Hematopoietic multipotent progenitor cell treated with erythropoietin and hydrocortisone succinate and interleukin-3 and kit ligand, for 15 days (in vitro differentiated cells): ENCODE measurements at regions not wholly inside any gene's neighbourhood (a gene's known extent, or its start where the extent isn't known, plus 50 kb on each side); places are given as distances from the start of the nearest gene placed in this dataset.
"Not testable (repeated sequence)": the region's sequence is repeated elsewhere in the genome, so short reads cannot be mapped to it uniquely, and the experiment has no call there.

Experiments used
- DNase-seq: peaks from one replicate; pipeline ENCODE4 v3.0.0-alpha.2; 2015; ENCODE audit warnings: low spot score

DNA sequence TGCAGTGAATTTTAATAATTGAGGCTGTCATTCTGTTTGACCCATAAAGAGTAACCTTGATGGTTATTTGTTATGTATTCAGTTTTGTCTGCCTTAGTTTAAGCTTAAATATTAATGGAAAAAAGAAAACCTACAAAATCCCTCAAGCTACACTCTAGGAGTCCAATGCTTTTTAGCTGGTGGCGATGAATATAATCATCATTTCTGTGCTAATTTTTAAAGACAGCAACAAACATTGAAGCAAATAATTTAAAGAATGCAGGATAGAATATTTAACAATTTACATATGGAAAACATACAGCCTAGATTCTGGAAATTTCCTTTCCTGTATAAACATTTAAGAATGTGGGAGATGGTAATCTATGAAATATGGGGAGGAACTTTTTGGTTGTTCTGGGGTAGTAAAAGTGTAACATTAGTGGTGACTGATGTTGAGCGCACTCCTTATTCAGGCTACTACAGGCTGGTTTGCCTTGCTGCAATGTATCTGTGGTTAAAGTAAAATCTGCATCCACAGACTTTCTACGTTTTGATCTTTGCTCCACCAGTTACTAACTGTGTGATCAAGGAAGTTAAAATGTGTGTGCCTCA, 287.9 kb upstream of the DEFB112 start:
- DNase-seq: no peak

DNA sequence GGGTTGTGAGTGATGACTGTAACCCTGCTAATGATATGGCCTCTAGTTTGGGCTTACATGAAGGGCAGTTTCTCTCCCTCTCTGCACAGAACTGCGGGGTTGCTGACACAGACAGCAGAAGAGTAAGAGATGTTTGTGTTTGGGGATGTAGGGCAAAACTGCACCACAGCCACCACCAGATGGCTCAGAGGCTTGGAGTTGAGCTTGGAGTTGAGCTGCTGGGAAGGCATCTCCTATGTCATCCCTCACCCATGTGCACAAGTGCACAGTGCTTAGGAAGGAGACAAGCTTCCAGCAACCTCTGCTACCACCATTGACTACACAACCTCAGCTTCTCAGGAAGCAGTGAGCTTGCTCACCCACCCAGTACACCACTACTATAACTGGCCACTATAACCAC, 303.9 kb upstream of the DEFB112 start:
- DNase-seq: no peak

DNA sequence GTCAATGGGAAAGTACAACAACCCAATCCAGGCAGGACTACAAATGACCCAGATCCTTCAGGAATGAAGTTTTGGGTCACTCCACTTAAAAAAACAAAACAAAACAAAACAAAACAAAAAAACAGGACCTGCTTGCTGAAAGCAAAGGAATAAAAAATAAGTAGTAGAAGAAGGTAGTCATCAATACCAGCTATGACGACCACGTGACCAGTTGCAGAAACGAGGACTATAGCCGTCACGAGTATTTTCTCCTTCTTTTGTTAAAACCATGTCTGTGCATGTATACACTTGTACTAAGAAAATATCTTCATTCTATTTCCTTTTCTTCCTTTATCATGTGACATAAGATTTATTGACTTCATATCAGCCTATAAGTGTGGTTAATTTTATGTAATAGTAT, 308.4 kb upstream of the DEFB112 start:
- DNase-seq: no peak

DNA sequence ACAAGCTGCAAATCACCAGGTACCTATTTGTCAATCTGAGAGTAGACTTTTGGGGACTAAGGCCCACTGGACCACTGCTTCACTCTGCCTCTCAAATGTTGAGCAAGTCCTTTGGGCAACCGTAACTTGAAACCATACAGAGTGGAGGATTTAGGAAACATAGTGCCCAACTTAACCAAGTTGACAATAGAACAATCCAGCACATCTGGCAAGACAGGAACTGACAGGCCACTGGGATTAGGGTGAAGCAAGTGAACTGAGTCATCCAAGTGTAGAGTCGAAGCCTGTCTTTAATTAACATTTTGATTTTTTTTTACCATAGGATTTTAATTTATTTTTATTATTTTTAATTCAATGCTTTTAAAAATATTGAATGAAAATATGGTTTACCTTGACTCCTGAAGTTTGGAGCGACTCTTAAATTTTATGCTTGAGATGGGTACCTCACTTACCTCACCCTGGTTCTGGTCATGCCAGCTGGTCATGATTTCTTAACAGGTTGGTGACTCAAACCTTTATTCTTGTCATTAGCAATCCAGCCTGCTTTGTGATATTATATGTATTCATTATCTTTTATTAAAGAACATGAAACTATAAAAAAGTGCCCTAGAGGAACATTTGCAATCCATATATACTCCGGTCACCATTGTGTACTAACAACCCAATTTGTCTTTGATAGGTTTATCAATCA, 312.1 kb upstream of the DEFB112 start:
- DNase-seq: no peak

DNA sequence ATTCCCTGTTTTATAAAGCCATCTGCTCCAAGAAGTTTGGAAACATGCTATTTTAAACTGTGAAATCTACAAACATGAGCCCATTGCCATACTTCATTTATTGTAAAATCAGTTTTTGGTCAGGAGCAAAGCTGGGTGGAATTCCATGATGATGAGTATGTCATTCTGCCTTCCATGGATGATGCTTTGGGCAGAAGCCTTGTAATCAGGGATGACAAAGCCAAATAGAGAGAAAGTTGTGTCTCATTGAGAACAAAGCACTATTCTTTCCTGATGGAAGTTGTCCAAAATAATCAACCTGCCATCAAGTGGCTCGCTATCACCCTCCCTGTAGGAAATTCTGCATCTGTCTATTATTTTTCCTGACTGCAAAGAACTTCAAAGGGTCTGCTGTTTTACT, 313.0 kb upstream of the DEFB112 start:
- no peak for DNase-seq

DNA sequence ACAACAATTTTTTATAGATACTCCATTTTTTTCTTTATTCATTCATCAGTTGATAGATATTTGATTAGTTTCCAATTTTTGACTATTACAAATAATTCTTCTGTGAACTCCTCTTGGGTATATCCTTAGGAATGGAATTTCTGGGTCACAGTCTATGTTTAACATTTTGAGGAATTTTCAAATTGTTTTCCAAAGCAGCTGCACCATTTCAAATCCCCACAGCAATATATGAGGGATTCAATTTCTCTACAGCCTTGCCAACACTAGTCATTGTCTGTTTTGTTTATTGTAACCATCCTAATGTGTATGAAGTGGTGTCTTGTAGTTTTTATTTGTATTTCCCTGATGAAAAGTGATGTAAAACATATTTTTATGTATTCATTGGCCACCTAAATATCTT, 320.3 kb upstream of the DEFB112 start:
- no peak for DNase-seq

DNA sequence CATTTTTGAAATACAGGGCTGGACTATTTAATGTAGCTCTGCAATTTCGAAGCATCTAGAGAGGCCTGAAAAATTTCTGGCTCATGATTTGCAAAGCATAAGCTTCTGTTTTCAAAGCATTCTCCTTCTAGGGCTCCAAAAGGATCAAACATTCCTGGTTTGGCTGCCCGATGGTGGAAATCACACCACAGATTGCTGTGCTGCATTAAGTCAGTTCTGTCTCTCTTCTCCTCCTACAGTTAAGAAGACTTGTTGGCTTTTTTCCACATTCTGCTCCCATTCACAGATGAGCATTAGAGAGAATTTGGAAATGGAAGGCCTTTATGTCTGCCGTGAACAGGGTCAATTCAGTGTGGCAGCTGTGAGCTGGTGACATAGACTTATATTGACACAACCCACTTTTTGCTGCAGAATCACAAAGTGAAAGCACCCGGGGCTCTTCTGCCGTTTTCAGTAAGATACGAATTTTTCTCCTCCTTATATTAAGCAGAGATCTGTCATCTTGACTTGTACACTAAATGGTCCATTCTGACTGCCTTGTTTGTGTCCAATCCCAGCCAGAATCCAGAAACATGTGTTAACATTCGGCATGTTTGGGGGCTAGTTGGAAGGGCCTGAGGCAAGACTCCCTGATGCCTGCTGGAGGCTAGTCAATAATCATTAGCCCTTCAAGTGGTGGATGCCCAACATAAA, 330.8 kb upstream of the DEFB112 start:
- no peak for DNase-seq

DNA sequence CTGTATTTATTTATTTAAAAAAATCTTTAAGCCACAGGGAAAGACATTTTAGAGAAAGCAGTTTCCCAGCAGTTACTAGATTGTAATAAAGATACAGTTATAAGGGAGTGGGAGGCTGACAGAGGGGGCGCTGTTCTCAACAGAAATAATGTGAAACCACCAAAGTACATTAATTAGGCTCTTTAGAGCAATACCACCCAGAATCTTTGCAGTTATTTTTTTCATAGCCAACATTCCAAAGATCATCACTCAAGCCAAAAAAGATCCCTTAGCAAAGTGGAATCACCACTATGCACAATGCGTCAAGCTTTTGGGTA, 331.3 kb upstream of the DEFB112 start:
- DNase-seq: no peak

DNA sequence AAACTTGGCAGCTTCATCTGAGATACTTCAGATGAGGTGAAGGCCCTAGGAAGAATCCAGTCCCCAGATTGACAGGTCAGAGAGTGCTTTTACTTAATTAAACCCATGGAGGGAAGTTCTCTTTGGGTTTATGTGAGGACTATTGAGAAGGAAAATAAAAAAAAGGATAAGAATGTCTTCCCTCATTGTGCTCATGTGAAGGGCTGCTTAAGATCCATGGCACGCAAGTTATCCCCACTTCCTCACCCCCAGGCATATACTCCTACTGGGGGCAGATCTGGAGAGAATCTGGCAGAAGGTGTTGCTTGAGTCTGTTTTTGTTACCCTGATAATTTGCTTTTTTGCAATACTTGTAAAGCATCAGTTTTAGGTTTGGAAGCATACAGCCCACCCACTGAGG, 322.9 kb upstream of the TFAP2D start:
- no peak for DNase-seq

DNA sequence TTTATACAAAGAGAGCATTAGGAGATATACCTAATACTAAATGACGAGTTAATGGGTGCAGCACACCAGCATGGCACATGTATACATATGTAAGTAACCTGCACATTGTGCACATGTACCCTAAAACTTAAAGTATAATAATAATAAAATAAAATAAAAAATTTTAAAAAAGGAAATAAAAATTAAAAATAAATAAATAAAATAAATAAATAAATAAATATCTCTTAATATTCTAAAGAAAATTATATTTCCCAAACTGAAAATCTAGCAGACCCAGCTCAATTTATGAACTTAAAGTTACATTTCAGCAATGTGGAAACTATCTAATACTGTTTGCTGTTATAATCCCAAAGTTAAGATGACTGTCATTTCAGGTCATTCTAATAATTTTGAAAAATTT, 319.2 kb upstream of the TFAP2D start:
- not testable (repeated sequence) for DNase-seq

DNA sequence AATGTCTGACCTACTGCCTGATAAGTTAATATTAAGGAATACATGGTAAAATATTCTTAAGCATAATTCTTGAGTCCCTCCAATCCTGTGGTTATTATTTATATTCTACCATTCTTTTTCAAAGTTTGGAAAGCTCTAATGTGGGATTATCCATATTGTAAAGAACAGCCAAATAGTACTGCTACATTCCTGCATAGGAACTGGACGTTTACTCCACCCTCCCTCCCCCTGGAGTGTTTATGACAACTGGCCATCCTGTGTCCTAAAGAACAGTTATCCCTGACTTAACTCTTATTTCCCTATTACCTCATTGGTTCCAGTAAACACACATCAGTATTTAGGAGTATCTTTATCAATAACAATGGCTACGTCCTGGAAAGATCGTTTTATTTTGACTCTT, 308.7 kb upstream of the TFAP2D start:
- no peak for DNase-seq

DNA sequence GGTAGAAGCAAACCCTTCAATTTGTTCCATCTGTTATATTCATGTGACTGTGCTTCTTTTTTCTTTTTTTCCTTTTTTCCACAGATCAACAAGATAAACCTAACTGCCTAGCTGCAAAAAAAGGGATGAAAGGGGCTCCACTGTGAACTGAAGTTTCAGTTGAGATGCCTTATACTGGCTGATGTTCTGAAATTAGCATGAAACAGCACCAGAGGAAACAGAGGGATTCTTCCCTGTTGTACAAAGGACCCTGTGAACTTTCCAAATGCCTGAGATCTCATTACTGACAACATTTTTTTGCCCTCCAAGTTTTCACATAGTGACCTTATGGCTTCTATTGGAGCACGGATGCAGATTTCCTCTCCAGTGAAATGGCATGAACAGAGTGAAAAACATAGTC, 302.7 kb upstream of the TFAP2D start:
- DNase-seq: no peak

DNA sequence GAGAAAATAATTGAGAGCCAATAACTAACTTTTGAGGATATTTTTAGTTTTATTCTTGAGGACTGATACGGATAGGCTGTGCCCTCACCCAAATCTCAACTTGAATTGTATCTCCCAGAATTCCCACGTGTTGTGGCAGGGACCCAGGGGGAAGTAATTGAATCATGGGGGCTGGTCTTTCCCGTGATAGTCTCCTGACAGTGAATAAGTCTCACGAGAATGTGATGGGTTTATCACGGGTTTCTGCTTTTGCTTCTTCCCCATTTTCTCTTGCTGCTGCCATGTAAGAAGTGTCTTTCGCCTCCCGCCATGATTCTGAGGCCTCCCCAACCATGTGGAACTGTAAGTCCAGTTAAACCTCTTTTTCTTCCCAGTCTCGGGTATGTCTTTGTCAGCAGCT, 292.3 kb upstream of the TFAP2D start:
- DNase-seq: not testable (repeated sequence)

DNA sequence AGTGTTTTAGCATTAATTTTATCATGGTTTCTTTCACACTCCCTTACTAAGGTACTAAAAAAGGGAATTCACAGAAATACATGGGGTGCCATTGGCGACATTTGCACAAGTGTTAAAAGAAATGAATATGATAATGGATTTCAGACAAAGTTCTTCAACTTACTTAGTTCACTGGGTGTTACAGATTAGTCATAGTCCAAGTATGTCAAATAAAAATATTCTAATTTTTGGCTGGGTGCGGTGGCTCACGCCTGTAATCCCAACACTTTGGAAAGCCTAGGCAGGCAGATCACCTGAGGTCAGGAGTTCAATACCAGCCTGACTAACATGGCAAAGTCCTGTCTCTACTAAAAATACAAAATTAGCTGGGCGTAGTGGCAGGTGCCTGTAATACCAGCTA, 286.1 kb upstream of the TFAP2D start:
- DNase-seq: no peak

DNA sequence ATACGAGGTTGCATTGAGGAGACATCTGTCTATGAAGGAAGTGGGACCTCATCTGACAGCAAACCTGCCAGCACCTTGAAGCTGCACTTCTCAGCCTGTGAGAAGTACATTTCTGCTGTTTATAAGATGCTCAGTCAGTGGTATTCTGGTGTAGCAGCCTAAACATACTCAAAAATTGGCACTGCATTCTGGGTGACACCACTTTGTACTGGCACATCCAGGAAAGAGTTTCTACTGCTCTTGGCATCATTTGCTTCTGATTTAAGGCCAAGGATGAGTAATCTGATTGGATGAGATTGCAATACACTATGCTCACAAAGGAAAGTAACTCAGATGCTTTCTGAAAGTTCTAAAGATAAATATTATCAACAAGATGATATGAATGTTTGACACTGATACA, 275.4 kb upstream of the TFAP2D start:
- DNase-seq: no peak

DNA sequence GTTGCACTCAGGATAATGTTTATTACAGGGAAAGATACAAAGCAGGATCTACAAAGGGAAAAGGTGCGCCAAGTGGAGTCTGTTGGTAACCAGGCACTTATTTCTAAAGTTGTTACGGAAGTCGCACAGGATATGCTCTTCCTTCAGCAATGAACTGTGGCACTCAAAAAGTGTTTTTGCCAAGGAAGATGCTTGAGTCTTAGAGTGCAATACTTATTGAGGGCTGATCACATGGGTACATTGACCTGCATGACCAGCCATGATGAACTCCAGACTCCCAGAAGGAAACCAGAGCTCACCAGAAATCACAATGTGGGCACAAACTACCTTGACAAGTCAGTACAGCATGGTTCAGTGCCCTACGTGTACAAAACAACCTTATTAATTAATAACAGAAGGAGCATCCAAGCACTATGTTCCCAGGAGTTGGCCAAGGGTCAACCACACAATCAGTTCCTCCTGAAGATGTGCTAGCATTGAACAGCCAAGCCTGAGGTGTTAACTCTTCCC, 270.7 kb upstream of the TFAP2D start:
- DNase-seq: no peak

DNA sequence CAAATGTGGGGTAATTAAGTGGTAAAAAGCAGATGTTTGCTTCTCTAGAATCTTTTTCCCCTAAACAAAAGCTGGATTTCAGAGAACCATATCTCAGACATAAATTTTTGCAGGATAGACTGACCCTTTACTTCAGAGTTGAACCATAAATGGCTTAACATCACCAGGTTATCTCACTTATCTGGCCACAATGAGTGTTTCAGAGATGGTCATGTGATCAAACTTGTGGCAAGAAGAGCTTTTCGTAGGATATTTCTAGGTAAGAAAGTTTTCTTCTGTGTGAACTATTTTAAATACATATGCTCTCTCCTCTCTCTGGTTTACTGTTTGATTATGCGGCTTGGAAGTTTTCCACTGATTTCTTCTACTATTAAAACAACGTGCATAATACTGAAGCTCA, 270.2 kb upstream of the TFAP2D start:
- no peak for DNase-seq

DNA sequence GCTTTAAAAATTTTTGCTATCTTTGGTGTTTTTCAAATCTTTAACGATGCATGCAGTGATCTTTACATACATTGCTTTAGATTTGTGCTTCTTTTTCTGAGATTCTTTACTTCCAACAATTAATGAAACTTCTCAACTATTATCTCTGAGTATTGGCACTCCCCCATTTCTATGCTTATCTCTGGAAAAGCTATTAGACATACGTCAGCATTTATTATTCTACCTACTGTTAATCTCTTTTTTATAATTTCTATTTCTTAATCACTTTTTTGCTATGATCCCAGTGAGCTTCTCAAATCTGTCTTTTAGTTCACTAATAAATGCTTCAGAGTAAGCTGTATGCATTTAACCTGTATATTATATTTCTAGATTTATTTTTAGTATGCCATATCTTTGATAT, 264.2 kb upstream of the TFAP2D start:
- no peak for DNase-seq

DNA sequence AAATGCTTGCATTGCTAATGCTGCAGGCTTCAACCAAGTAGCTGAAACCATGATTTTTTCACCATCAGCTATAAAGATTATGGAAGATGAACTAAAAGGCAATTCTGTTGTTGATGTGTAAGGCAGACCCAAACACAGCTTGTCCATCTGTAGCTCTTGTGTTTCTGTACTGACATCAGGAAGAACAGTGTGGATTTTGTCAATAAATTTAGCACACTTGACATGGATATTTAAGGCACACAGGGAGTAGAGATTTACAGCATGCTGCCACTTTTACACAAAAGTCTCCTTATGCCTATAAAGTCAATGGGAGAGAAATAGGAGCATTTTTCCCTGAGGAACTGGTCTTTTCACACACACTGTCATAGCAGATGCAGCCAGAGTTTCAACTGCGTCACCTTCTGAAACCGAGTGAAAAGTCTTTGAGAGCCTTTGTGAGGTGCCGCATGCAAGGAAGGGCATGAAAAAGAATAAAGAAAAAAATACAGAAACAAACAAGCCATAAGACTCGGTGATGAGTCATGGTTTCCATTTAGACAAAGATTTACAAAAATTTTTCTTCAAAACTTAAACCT, 261.4 kb upstream of the TFAP2D start:
- no peak for DNase-seq

DNA sequence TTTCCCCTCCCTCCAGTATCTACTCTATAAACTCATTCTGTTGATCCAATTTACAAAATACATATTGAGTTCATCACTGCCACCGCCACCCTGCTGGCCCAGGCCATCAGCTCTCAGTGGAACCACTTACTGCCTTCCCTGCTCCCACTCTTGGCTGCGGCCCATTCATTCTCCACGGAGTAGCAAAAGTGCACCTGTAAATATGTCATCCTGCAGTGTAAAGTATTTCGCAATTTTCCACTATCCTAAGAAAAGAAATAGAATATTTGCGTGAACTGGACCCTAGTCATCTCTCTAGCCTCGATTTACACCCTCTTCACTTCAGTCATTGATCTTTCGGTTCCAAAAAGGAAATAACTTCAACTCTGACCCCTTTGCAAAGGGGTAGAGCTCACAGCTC, 258.3 kb upstream of the TFAP2D start:
- DNase-seq: no peak

DNA sequence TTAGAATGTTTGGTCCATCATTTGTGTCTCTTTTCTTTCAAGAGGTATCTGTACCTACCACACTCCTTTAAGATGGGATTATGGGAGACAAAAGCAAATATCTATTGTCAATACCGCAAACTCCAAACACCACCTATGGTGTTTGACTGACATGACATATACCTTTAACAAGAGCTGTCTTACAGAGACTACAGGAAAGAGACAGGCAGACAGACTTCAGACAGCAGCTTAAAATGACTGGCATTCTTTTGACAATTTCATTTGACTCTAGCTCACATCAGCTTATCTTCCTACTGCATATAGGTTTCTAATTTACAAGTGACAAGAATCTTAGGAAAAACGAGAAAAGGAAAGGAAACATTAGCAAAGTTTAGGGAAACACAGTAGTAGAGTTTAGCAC, 256.0 kb upstream of the TFAP2D start:
- no peak for DNase-seq

DNA sequence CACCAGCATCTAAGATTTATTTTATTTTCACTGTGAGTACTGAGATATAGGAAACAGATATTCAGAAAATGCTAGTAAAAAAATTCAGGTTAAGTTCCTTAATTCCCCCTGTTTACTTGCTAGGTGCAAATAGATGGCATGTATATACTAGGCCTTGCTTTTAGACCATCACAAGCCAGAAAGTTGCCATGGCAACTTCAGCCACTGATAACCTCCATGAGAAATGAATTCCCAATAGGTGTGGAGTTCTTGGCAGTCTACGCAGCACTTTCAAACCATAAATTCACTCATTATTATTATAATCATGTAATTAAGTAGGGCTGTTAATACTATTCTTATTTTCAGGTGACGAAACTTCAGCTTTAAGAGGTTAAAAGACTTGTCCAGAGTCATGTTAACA, 251.6 kb upstream of the TFAP2D start:
- DNase-seq: no peak

DNA sequence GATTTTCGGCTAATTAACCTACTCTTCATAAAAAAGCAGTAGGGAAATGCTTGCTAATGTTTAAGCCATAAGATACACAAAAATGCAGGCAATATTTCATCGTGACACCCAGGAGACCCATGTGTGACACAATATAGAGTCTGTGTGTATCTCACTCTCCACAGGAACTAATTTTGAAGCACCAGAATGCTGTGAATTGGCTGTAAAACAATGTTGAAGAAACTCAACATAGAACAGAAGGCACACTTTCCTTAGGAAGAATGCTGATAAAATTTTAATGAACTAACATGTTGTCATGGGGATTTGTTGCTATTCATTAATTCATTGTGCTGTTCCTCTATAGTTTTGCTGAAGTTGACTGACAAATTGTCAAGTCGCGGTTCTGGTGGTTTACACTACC, 249.4 kb upstream of the TFAP2D start:
- no peak for DNase-seq
